T1000 (cell line): ENCODE measurements at regions not wholly inside any gene's neighbourhood (a gene's known extent, or its start where the extent isn't known, plus 50 kb on each side); places are given as distances from the start of the nearest gene placed in this dataset.

Experiments
- DNase-seq: peaks from one replicate; lab custom pipeline; 2025; ENCODE audit warnings: mixed read lengths; lab: John Stamatoyannopoulos, UW

- DNase-seq, result no peak
Measured at GRCh38 chr3:189455641-189456417, 175.4 kb upstream of the TP63 start.

GRCh38 chr3:189457201-189457607, 174.0 kb upstream of the TP63 start:
- DNase-seq, result no peak

GRCh38 chr3:189457631-189458412, 173.4 kb upstream of the TP63 start:
- no peak for DNase-seq

GRCh38 chr3:189458528-189458927, 172.7 kb upstream of the TP63 start:
- no peak for DNase-seq

- DNase-seq, result no peak
Measured at GRCh38 chr3:189459231-189459630, 172.0 kb upstream of the TP63 start.

- DNase-seq, result no peak
Measured at GRCh38 chr3:189460511-189460910, 170.7 kb upstream of the TP63 start.

- no peak for DNase-seq
Measured at GRCh38 chr3:189464799-189465198, 166.4 kb upstream of the TP63 start.

GRCh38 chr3:189466004-189466403, 165.2 kb upstream of the TP63 start:
- DNase-seq, result no peak

- DNase-seq, result no peak
Measured at GRCh38 chr3:189467451-189467850, 163.7 kb upstream of the TP63 start.

- no peak for DNase-seq
Measured at GRCh38 chr3:189474944-189475343, 156.2 kb upstream of the TP63 start.

- DNase-seq, result no peak
Measured at GRCh38 chr3:189477614-189478013, 153.6 kb upstream of the TP63 start.

GRCh38 chr3:189486556-189486955, 144.6 kb upstream of the TP63 start:
- DNase-seq, result no peak

GRCh38 chr3:189488241-189488767, 142.9 kb upstream of the TP63 start:
- DNase-seq, result peak; percentile 66

GRCh38 chr3:189490337-189490736, 140.9 kb upstream of the TP63 start:
- no peak for DNase-seq

GRCh38 chr3:189490749-189491148, 140.4 kb upstream of the TP63 start:
- no peak for DNase-seq

GRCh38 chr3:189491831-189492230, 139.4 kb upstream of the TP63 start:
- DNase-seq, result no peak

- no peak for DNase-seq
Measured at GRCh38 chr3:189493271-189493670, 137.9 kb upstream of the TP63 start.

- DNase-seq, result no peak
Measured at GRCh38 chr3:189494632-189495031, 136.6 kb upstream of the TP63 start.

- no peak for DNase-seq
Measured at GRCh38 chr3:189496375-189497138, 134.6 kb upstream of the TP63 start.

GRCh38 chr3:189498995-189499704, 132.0 kb upstream of the TP63 start:
- no peak for DNase-seq

GRCh38 chr3:189500299-189500698, 130.9 kb upstream of the TP63 start:
- DNase-seq, result no peak
